Esophagus muscularis mucosa (tissue), 4 donors: ENCODE measurements at regions not wholly inside any gene's neighbourhood (a gene's known extent, or its start where the extent isn't known, plus 50 kb on each side); places are given as distances from the start of the nearest gene placed in this dataset.

Experiments used
- DNase-seq: peaks from one replicate; pipeline ENCODE4 v3.0.0-alpha.2; 2017; ENCODE audit errors: extremely low spot score
- H3K27ac ChIP-seq, 4 donors: fragments of 200-600 bp; sonication (generic); replicated peaks in 1 of 4; 1 replicate in 3 of 4; 2 replicates in 1 of 4; pipeline ENCODE4 v1.5.1; 2016 to 2019; ENCODE audit warnings: mild to moderate bottlenecking in 1 of 4
- H3K27me3 ChIP-seq, 4 donors: fragments of 200-600 bp; sonication (generic); one replicate each; pipeline versions ENCODE4 v1.5.1 to v1.6.0; 2016 to 2019
- H3K36me3 ChIP-seq, 4 donors: fragments of 200-600 bp; sonication (generic); one replicate each; pipeline ENCODE4 v1.5.1; 2016 to 2019
- H3K4me1 ChIP-seq, 4 donors: fragments of 200-600 bp; sonication (generic); one replicate each; pipeline ENCODE4 v1.5.1; 2016 to 2019
- H3K4me3 ChIP-seq, 4 donors: fragments of 200-600 bp; sonication (generic); 1 replicate in 2 of 4; 2 replicates in 2 of 4; pipeline ENCODE4 v1.5.1; 2016 to 2019; ENCODE audit warnings: mild to moderate bottlenecking in 4 of 4, moderate library complexity in 1 of 4
- H3K9me3 ChIP-seq, 4 donors: fragments of 200-600 bp; sonication (generic); 1 replicate in 3 of 4; 2 replicates in 1 of 4; pipeline ENCODE4 v1.5.1; 2016 to 2019
- CTCF ChIP-seq, 3 experiments: fragments of 200-600 bp in 2 of 3; fragments of 450-650 bp in 1 of 3; sonication (generic) in 2 of 3; IDR thresholded peaks; one replicate each; pipeline ENCODE4 v1.5.1; 2017 to 2019; ENCODE audit warnings: antibody characterized with exemption in 3 of 3, mild to moderate bottlenecking in 2 of 3, moderate library complexity in 1 of 3
- EP300 ChIP-seq: sonication (generic); formaldehyde crosslinking; IDR thresholded peaks from one replicate; pipeline ENCODE4 v1.6.1; 2017; ENCODE audit warnings: antibody characterized with exemption
- POLR2A ChIP-seq: fragments of 450-650 bp; IDR thresholded peaks from one replicate; pipeline ENCODE4 v1.6.1; 2017; ENCODE audit warnings: antibody characterized with exemption, moderate library complexity, mild to moderate bottlenecking, low read depth
- POLR2AphosphoS5 ChIP-seq, 2 donors: sonication (generic); formaldehyde crosslinking; IDR thresholded peaks; one replicate each; pipeline ENCODE4 v1.6.1; 2017; ENCODE audit warnings: antibody characterized with exemption in 2 of 2
- WGBS: methylation state at CpG from one replicate; pipeline ENCODE4 v1.1.5; 2018; 5-methylcytosine and 5-hydroxymethylcytosine counted together
- intact Hi-C: fragments of 100-400 bp; cut with DNase I; formaldehyde crosslinking; loops from one replicate; pipeline ENCODE4 v1.15.1; 2023

GRCh38 chr1:194369622-194370021 is 1183.2 kb upstream of the B3GALT2 start:
- Histone ChIP-seq H3K9me3 (no peaks in the 10 kb centered on the region), H3K4me1 (no peaks in the 10 kb centered on the region), H3K36me3 (no peaks in the 10 kb centered on the region), H3K27me3 (no peaks in the 10 kb centered on the region), H3K27ac (no peak overlapping the region), H3K4me3 (no peak overlapping the region)
- intact Hi-C loops: no loop called here
- TF ChIP-seq EP300: no peak
- TF ChIP-seq POLR2AphosphoS5 (IDR thresholded peaks at IDR 0.05): no peak
- TF ChIP-seq POLR2A: no peak
- no peak for TF ChIP-seq CTCF (IDR thresholded peaks at IDR 0.05)
- no peak for DNase-seq
- 56% methylated on average over 1 of the region's 1 CpG for WGBS

GRCh38 chr1:194369060-194369459 is 1182.6 kb upstream of the B3GALT2 start:
- no peak for TF ChIP-seq CTCF (IDR thresholded peaks at IDR 0.05)
- no peak for TF ChIP-seq EP300
- no peak for TF ChIP-seq POLR2AphosphoS5 (IDR thresholded peaks at IDR 0.05)
- no peak for TF ChIP-seq POLR2A
- no peaks in the 10 kb centered on the region for H3K36me3 ChIP-seq
- no peak overlapping the region for H3K4me3 ChIP-seq
- no peak for DNase-seq
- H3K27me3 ChIP-seq: no peaks in the 10 kb centered on the region
- H3K27ac ChIP-seq: no peak overlapping the region
- no peaks in the 10 kb centered on the region for H3K4me1 ChIP-seq
- no peaks in the 10 kb centered on the region for H3K9me3 ChIP-seq
- intact Hi-C loops: no loop called here

- 73% methylated on average over 2 of the region's 2 CpGs for WGBS
- TF ChIP-seq CTCF (IDR thresholded peaks at IDR 0.05): no peak
- H3K27ac ChIP-seq: no peak overlapping the region
- no peaks in the 10 kb centered on the region for H3K27me3 ChIP-seq
- no peaks in the 10 kb centered on the region for H3K9me3 ChIP-seq
- no peaks in the 10 kb centered on the region for H3K36me3 ChIP-seq
- intact Hi-C loops: no loop called here
- DNase-seq: no peak
- H3K4me3 ChIP-seq: no peak overlapping the region
- H3K4me1 ChIP-seq: no peaks in the 10 kb centered on the region
These were observed 1180.7 kb upstream of the B3GALT2 start for GRCh38 chr1:194367121-194367520.

GRCh38 chr1:194366705-194367104 is 1180.3 kb upstream of the B3GALT2 start:
- no peak for DNase-seq
- Histone ChIP-seq H3K4me3 (no peak overlapping the region), H3K9me3 (no peaks in the 10 kb centered on the region), H3K4me1 (no peaks in the 10 kb centered on the region), H3K36me3 (no peaks in the 10 kb centered on the region), H3K27ac (no peak overlapping the region), H3K27me3 (no peaks in the 10 kb centered on the region)
- intact Hi-C loops: no loop called here
- TF ChIP-seq EP300 (no peak), POLR2A (no peak), POLR2AphosphoS5 (IDR thresholded peaks at IDR 0.05) (no peak), CTCF (IDR thresholded peaks at IDR 0.05) (no peak)
- WGBS: 85% methylated on average over 1 of the region's 1 CpG

- no peak for TF ChIP-seq POLR2AphosphoS5 (IDR thresholded peaks at IDR 0.05)
- DNase-seq: no peak
- Histone ChIP-seq H3K27ac (no peak overlapping the region), H3K36me3 (no peaks in the 10 kb centered on the region), H3K4me3 (no peak overlapping the region), H3K9me3 (no peaks in the 10 kb centered on the region), H3K27me3 (no peaks in the 10 kb centered on the region), H3K4me1 (no peaks in the 10 kb centered on the region)
- WGBS: 57% methylated on average over 4 of the region's 4 CpGs
- intact Hi-C loops: no loop called here
These were observed 1175.9 kb upstream of the B3GALT2 start for GRCh38 chr1:194362327-194362726.
